ENCODE measurements at regions not wholly inside any gene's neighbourhood (a gene's known extent, or its start where the extent isn't known, plus 50 kb on each side); places are given as distances from the start of the nearest gene placed in this dataset.

- in situ Hi-C loops (cut with MboI): no loop called here
- CTCF ChIA-PET: interaction anchor here (0.7 kb wide), 1 partner anchor 199 kb away, joined by 3 read pairs; no protein-coding TSS in a partner anchor
These were observed 225.7 kb downstream of the TMEM167A start for GRCh38 chr5:82851471-82851870.

More at GRCh38 chr5:82851471-82851870, 225.7 kb downstream of the TMEM167A start:
- intact Hi-C loops (cut with micrococcal nuclease; ENCODE audit: unreplicated experiment): no loop called here
- SMC1A ChIA-PET (ENCODE audit: uncharacterized antibody, unreplicated experiment): interaction anchor here (0.6 to 0.8 kb wide), 2 partner anchors 28 to 580 kb away, joined by 3 read pairs; no protein-coding TSS in a partner anchor
- no peaks in the 10 kb centered on the region for H3K4me1 ChIP-seq (ENCODE audit: control insufficient read depth, insufficient read depth, low read length)
- FAIRE-seq: no peak
- WGBS (ENCODE audit: insufficient coverage, insufficient replicate concordance, low lambda C conversion rate, missing lambda C conversion rate): 30% methylated on average over 3 of the region's 3 CpGs
- H3K4me3 ChIP-seq: no peak overlapping the region
- H3K36me3 ChIP-seq (ENCODE audit: control insufficient read depth in 2 of 2, insufficient read depth in 2 of 2, low read length in 1 of 2): no peaks in the 10 kb centered on the region
- TF ChIP-seq BCL3 (IDR thresholded peaks at IDR 0.05; ENCODE audit: borderline replicate concordance, insufficient read depth, low read depth, low read length, poor library complexity, severe bottlenecking) (no peak), RAD51 (IDR thresholded peaks at IDR 0.05) (no peak), RFX5 (IDR thresholded peaks at IDR 0.05; ENCODE audit: low read depth, low read length) (no peak), HCFC1 (IDR thresholded peaks at IDR 0.05; ENCODE audit: low read length) (no peak), MXI1 (IDR thresholded peaks at IDR 0.05; ENCODE audit: low read depth, low read length) (no peak), NFIC (IDR thresholded peaks at IDR 0.05; ENCODE audit: low read depth, low read length) (no peak), TCF12 (IDR thresholded peaks at IDR 0.05; ENCODE audit: low read depth, low read length) (no peak), USF1 (IDR thresholded peaks at IDR 0.05; ENCODE audit: borderline replicate concordance, extremely low read length, insufficient read depth, low read depth, low read length) (no peak)
- H3K9me3 ChIP-seq (replicated peaks; ENCODE audit: control insufficient read depth, insufficient read depth, low read length): no peaks in the 10 kb centered on the region
- BruUV-seq (replicated peaks): no TSS peak
- no peak overlapping the region for H3K9ac ChIP-seq (ENCODE audit: control insufficient read depth, insufficient read depth, low read length)
- H4K20me1 ChIP-seq (ENCODE audit: control insufficient read depth, insufficient read depth): no peaks in the 10 kb centered on the region
- no peak overlapping the region for H3K27ac ChIP-seq (ENCODE audit: control insufficient read depth, insufficient read depth)
- H2AFZ ChIP-seq (ENCODE audit: control insufficient read depth, low read depth, low read length): no peak overlapping the region
- POLR2A ChIA-PET: no interaction called here
- no peaks in the 10 kb centered on the region for H3K79me2 ChIP-seq (ENCODE audit: control insufficient read depth, insufficient read depth, low read length)
- no peak for ATAC-seq
- H3K27me3 ChIP-seq (replicated peaks in 1 of 2; ENCODE audit: control insufficient read depth in 2 of 2, insufficient read depth in 2 of 2, low read length in 1 of 2): no peaks in the 10 kb centered on the region
- RAD21 ChIA-PET (ENCODE audit: unreplicated experiment): no interaction called here
- no peak overlapping the region for H3K4me2 ChIP-seq (ENCODE audit: control insufficient read depth, insufficient read depth)
- DNase-seq (ENCODE audit: low read depth, low spot score): no peak

Data from GM12878 (cell line).